ENCODE measurements at regions not wholly inside any gene's neighbourhood (a gene's known extent, or its start where the extent isn't known, plus 50 kb on each side); places are given as distances from the start of the nearest gene placed in this dataset.

GRCh38 chr5:27594141-27594540 is 555.8 kb upstream of the CDH9 start:
- no peak for TF ChIP-seq POLR2A (IDR thresholded peaks at IDR 0.05)
- TF ChIP-seq CTCF (IDR thresholded peaks at IDR 0.05): no peak
